Left hindlimb (tissue), 1 donor: ENCODE measurements at regions not wholly inside any gene's neighbourhood (a gene's known extent, or its start where the extent isn't known, plus 50 kb on each side); places are given as distances from the start of the nearest gene placed in this dataset.

Experiments used
- DNase-seq: peaks from one replicate; pipeline ENCODE4 v3.0.0-alpha.2; 2018

GRCh38 chr3:144312702-144313101, 341.1 kb downstream of the DIPK2A start:
- DNase-seq, result no peak

DNA sequence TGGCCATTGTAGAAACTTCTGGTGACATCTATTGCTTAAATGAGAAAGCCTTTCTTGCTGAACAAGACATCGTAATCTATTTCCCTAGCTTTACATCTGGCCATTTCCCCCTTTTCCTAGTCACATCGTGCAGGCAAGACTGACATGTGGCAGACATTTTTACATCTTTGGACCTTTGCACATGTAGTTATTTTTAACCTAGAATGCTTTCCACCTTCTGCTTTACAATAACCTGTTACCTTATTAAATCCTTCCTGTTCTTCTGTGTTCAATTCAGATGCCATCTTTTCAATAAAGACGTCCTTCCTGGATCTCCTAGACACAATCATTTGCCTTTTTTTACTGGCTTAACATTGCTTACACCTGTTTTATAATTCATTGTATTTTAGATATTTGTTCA, 343.3 kb downstream of the DIPK2A start:
- no peak for DNase-seq

- no peak for DNase-seq
Measured at GRCh38 chr3:144317961-144318360, 346.3 kb downstream of the DIPK2A start.

- DNase-seq, result no peak
Measured at GRCh38 chr3:144324076-144324475, 352.5 kb downstream of the DIPK2A start.

GRCh38 chr3:144332868-144333267, 361.2 kb downstream of the DIPK2A start:
- no peak for DNase-seq

GRCh38 chr3:144341471-144341870, 369.8 kb downstream of the DIPK2A start:
- no peak for DNase-seq

DNA sequence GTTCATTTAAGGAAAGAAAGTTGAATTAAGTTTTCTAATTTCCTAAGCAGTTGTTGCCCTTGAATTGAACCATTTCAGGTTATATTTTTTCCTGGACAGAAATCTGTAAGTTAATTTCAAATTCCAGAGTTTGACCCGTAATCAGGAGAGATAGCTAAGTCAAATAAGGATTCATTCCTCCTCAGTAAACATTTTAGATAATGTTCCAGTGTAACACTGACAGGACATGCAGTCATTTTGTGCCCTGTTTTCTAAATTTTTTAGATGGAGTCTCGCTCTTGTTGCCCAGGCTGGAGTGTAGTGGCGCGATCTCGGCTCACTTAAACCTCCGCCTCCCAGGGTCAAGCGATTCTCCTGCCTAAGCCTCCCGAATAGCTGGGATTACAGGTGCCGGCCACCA, 371.7 kb downstream of the DIPK2A start:
- no peak for DNase-seq

DNA sequence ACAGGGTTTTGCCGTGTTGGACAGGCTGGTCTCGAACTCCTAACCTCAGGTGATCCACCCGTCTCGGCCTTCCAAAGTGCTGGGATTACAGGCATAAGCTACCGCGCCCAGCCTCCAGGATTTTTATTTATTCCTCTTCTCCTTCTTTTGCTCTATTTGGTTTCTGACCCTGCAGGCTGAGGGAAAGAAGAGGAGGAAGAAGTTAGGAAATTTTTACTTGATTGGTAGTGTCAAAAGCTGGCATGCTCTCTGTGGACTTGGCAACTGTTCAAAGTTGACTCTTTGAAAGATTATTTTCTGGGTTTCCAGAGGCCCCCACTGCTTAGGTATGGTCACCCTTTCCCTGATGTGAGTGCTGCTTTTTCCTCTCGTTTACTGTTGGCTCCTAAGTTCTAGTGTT, 372.2 kb downstream of the DIPK2A start:
- no peak for DNase-seq

DNA sequence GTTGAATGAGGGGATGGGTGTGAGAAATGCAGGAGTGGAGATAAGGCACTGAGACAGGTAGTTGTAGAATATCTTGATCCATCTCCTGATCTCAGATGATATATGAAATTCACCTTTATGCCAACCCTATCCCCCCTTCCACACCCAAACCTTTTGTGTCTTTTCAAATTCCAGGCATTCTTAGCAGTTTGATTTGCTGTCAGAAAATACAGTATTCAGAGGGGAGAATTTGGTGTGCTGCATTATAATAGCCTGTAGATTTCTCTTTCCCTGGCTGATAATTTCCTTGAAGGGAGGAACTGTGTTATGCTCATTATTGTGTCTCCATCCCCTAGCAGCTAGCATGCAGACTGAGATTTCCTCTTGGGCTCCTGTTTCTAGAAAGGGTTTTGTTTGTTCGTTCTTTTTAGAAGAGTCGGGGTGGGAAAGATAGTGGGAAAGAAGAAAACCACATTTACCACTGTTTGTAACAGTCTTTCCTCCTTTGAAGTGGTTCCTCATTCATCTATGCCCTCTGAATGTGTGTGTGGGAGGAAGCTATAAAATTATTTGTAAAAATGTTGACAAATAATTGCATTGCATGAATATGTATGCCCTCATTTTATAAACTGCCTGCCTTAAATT, 373.4 kb downstream of the DIPK2A start:
- no peak for DNase-seq

GRCh38 chr3:144350125-144350524, 378.5 kb downstream of the DIPK2A start:
- no peak for DNase-seq

GRCh38 chr3:144351011-144351410, 379.4 kb downstream of the DIPK2A start:
- no peak for DNase-seq

- no peak for DNase-seq
Measured at GRCh38 chr3:144351773-144352365, 380.2 kb downstream of the DIPK2A start.

GRCh38 chr3:144358191-144358590, 386.6 kb downstream of the DIPK2A start:
- DNase-seq, result no peak

DNA sequence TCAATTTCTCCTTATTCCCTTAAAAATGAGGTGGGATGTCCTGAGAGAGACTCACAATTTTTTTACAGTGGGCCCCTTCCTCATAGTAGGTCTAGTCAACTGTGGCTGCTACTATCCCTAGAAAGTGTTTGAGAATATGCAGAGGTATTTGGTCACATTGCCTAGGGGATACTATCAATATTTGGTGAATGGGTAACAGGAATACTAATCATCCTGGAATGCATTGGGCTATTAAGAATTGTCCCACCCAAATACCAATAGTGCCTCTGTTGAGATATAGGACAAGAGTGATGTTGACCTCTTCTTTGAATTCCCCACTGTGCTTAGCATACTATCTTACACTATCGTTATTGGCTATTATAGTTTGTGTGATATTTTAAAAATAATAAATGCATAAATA, 389.4 kb downstream of the DIPK2A start:
- DNase-seq, result no peak

GRCh38 chr3:144362126-144362525, 390.5 kb downstream of the DIPK2A start:
- no peak for DNase-seq

- DNase-seq, result no peak
Measured at GRCh38 chr3:144363856-144364255, 392.2 kb downstream of the DIPK2A start.

- DNase-seq, result no peak
Measured at GRCh38 chr3:144364737-144365136, 393.1 kb downstream of the DIPK2A start.

GRCh38 chr3:144369129-144369879, 397.7 kb downstream of the DIPK2A start:
- no peak for DNase-seq

GRCh38 chr3:144375088-144375487, 403.5 kb downstream of the DIPK2A start:
- DNase-seq, result no peak

DNA sequence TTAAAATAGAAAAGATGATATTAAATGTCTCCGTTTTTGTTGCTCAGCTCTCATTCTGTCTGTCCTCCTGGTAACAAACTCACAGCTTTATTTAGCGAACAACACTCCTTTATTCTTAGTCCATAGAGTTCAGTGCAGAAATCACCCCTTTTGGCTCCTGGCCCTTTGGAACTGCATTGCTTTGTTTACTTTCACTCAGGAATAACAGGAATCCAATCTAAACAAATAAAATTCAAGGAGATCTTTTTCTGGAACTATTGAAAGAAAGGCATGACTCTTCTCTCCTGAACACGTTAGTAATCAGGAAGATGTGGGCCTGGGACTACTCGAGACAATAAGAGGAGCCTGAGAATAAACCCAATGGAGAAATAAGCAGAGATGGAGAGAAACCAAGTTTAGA, 409.2 kb downstream of the DIPK2A start:
- DNase-seq, result no peak

- no peak for DNase-seq
Measured at GRCh38 chr3:144381607-144382006, 410.0 kb downstream of the DIPK2A start.

- no peak for DNase-seq
Measured at GRCh38 chr3:144384241-144384979, 412.8 kb downstream of the DIPK2A start.

DNA sequence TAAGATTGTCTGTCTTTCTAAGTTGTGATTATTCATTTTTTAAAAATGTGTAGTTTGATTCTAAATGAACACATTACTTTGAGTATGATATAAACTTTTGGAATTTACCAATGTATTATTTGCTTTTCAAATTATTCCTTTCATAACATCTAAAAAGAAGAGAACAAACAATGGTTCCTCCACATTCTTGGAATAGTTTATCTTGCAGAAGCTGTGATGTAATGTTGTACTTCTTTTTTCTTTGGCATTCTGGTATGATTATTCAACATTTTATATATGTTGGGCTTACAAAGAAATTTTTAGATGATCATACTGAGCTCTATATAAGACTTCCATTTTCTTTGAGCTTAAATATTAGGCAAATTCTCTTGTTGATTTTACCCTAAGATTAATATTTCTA, 419.2 kb downstream of the DIPK2A start:
- no peak for DNase-seq

DNA sequence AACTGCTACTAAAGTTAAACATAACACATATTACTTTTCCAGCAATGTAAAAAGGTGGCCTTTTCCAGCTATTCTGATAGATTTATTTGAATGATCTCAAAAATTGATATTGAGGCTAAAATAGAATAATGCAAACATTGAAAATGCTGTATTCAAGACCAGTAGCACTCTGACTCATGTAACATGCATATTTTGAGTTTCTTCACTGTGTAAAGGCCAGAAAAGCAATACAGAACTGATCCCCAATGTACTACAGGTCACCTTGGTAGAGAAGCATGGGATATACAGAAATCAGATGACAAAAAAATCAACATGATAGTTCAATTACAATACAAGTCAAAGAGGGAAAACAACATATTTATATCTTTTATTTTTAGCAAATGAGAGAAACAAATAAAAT, 419.6 kb downstream of the DIPK2A start:
- DNase-seq, result no peak
